Stimulated activated CD4-positive, alpha-beta T cell treated with anti-CD3 and anti-CD28 coated beads, Interleukin-12 subunit alpha, Interleukin-12 subunit beta, amount 100 ng/mL, for 4 hours (primary cell): ENCODE measurements at regions not wholly inside any gene's neighbourhood (a gene's known extent, or its start where the extent isn't known, plus 50 kb on each side); places are given as distances from the start of the nearest gene placed in this dataset.
"Not testable (repeated sequence)": the region's sequence is repeated elsewhere in the genome, so short reads cannot be mapped to it uniquely, and the experiment has no call there.

Experiments
- DNase-seq: peaks from one replicate; pipeline ENCODE4 v3.0.0-alpha.2; 2020

DNA sequence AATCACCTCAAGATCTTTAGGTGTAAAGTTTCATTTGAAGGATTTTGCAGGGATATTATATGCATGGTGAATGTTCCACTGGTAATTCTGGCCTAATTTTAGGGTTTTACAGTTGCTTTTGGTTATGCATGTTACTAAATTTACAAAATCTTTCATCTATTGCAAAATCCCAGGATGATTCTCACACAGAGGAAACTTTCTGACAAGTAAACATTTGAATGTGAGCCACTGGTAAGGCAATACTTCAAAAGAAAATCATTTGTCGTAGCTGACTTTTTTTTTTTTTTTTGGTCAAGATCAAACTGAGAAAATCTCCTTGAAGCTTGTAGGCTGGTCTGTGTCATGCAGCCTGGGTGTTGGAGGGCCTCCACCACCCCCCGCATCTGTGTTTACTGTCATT lies 141.9 kb upstream of the EXOC2 start:
- DNase-seq = no peak

DNA sequence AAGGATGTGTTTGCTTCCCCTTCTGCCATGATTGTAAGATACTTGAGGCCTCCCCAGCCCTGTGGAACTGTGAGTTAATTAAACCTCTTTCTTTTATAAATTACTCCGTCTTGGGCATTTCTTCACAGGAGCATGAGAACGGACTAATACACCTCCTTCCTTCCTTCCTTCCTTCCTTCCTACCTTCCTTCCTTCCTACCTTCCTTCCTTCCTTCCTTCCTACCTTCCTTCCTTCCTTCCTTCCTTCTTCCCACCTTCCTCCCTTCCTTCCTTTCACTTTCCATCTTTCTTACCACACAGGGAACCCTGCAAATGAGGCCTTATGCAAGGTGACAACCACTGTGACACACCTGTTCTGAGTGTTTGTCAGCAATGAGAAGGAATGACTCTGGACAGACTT lies 141.3 kb upstream of the EXOC2 start:
- no peak for DNase-seq

DNA sequence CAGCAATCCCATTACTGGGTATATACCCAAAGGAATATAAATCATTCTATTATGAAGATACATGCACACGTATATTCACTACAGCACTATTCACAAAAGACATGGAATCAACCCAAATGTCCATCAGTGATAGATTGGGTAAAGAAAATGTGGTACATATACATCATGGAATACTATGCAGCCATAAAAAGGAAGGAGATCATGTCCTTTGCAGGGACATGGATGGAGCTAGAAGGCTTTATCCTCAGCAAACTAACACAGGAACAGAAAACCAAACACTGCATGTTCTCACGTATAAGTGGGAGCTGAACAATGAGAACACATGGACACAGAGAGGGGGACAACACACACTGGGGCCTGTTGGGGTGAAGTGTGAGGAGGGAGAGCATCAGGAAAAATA lies 139.9 kb upstream of the EXOC2 start:
- DNase-seq = not testable (repeated sequence)

DNA sequence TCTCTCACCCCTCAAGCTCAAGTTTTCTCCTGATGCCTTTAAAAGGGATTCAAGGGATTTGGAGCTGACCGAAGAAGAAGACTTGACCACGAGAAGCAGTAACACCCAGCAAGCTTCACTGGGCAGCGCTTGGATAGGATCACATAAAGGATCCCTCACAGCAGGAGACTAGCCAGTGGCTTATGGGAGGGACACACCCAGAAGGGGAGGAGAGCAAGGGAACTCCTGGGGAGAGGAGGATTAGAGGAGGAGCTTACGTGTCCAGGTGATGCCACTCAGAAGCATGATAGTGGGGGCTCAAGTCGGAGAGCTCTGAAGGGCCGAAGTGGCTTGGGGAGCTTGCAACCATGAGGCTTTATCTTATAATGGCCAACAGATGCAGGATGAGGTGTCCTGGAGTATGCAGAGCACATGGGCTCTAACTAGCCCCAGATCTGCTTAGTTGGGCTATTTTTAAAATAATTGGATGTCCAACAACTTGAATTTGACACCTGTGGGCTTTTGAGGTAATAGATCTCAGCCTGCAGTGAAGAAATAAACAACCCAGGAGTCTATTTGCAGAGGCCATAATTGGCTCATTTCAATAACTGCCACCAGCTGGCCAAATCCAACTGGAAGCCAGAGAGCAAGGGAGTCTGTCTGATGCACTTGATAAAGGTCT lies 137.9 kb upstream of the EXOC2 start:
- no peak for DNase-seq

DNA sequence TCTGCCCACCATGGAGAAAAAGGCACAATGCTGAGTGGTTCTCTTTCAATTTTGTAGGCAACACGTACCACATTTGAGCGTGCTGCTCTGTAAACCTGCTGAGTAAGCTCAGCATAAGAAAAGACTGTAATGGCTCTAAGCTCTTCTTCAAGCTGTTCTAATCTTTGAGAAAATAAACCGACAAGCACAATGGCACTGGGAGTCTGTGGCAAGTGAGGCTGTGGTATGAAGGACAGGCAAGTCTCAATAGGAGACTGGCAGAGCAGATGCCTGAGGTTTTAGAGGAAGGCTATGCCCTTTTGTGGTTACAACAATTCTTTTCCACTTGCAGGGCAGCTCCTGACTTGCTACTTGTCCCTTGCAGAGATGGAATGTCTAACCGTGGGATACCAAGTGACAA lies 136.7 kb upstream of the EXOC2 start:
- DNase-seq = no peak

DNA sequence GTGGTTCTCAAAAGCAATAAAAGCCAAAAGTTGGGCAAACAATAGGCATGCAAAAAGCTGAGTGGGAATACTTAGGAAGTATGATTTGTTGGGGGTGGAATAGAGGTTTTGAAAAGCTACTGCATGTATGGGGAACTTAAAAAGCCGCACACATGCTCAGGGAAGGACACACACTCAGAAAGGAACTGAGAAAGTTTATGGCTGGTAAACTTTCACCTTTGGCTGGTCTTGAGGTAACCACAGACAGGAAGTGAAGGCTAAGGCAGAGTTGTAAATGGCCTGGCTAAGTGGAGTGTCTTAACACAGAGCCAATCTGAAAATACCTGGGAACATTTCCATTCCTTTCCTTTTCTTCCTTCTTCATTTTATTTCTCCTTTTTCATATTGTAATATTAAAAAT lies 134.5 kb upstream of the EXOC2 start:
- DNase-seq = no peak

DNA sequence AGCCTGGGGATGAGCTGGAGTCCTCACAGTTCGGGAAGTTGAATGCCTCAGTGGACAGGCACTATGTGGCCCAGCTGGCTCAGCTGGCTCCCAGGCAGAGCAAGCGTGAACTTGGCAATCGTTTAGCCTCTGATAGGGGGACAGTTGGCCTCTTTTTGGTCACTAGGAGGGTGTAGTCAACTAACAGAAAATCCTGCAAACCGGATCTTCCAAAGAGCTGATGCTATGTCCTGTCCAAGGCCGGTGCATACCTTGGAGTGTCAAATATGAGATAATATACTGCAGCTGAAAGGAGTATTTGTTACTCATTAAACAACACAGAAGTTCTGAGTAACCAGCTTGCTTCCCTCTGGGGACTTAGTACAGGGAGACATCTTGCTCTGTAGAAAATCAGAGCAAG lies 126.2 kb upstream of the EXOC2 start:
- DNase-seq = no peak

DNA sequence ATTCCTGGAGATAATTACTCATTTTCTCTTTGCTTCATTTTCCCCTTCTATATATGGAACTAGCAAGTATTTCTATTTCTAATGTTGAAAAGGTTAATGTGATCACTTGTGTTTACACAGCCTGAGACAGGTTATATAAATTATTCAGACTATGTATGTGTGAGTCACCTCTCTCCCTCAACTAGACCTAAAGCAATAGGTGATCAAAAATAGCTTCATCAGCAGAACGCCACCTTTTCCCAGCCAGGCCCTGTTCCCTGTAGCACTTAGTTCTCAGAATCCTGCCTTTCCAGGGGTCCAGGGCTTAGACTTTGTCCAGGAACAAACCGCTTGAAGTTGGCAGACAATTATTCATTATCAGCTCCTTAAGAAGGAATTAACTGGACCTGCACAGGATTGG lies 125.3 kb upstream of the EXOC2 start:
- DNase-seq = no peak

DNA sequence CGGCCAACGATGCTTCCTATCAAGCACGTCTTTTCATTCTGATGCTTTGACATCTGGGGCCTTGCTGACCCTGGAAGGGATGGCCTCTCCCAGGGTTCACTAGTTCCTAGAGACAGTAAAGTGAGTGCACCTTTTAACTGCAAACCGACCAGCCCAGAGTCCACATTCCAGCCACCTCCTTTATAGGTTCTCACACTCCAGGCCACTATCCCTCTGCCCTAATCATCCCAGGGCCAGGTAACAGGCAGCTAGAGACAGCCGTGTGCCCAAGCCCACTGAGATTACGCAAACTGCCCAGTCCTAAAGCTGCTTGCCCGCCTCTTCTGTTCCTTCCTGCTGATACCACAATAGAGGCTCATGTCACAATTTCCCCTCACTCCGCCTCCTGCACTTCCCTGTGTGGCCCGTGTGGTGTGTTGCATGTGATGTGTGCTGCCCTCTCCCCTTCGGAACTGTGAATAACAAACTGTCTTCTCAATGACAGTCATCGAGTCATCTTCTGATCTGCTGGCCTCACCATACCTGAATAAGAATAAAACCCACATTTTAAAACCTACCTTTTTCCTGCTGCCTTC lies 123.7 kb upstream of the EXOC2 start:
- peak; percentile 22 for DNase-seq

DNA sequence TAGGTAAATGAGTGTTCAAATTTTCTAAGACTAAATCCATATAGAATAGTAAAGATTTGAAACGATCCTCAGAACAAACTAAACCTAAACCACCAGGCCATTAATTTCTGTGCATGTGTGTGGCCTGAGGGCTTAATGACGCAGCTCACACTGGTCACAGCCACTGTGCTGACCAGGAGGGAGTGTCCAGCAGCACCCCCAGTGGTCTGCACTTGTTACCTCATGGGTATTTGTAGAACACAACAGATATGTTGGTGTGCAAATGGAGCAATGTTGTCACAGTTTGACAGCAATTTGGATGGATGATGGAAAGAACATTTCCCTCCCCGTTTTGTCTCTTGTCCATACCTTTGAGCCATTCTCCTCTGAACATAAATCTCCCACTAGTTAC lies 122.4 kb upstream of the EXOC2 start:
- DNase-seq = no peak

DNA sequence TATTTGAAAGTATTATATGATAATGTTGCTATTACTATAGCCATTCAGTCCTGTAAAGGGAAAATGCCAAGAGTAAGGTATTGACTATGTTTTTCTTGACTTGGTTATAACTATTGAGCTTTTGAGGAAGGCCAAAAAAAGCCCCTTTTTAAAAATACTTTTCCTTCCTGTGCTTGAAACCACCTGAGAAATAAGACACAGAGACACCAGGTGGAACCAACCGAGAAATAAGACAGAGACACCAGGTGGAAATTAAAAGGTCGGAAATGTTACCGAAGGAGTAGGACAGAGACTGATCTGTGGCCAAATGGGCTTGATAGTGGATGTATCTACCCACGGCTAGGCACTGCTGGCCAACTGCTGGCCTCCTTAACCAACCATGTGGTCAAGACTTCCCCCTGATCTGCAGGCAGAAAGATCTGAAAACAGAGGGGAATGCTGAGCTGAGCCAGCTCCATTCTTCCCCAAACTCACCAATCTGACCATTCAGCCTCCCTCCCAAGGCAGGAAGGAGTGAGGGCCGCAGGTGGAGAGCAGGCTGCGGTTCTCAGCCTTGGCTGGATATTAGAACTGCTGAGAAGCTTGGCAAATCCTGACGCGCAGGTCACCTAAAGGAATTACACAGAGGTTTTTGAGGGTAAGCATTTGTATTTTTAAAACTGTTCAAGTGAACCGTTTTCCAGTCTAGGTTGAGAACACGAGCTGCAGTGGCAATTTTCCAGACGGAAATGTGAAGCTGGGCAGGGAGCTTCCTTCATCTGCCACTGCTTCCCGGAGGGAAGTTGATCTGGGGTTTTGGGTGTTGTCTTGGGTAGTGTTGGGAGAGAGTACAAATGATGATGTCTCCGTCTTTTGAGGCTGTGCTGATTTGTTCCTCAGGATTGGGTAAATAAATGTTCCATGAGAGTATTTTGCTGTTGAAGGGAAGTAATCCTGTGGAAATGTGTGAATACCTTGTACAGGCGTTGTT lies 121.7 kb upstream of the EXOC2 start:
- no peak for DNase-seq

DNA sequence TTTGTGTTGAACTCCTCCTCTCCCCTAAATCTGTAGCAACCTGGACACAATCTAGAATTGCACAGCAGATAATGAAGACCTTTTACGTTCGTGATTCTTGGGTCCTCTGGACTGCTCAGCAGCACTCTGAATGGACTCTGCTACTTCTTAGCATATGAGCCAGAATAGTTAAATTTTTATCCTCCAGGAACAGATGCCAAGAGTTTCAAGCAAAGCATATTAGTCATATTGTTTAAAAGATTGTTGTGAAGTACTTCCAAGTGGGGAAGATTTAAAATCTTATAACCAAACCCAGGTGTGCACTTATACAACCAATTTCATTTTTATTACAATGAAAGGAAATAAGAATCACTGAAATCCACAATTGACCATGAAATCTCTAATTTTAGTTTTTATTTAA lies 118.9 kb upstream of the EXOC2 start:
- DNase-seq = no peak

DNA sequence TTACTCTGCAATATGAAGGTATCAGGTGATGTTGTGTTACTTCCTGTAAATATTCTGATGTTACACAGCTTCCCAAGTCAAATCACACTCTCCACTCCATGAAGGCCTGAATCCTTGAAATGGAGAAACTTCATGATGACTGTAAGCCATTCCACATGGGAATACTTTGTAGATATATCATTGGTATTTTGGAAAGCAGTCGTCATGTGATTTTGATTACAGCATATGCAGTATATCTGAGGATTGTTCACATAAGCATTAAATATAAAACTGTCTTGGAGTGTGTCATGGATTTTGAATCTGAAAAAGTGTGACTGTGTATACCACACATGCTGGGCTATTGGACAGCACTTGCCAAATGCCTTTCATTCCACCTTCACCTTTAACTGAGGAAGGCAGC lies 118.3 kb upstream of the EXOC2 start:
- DNase-seq = no peak

DNA sequence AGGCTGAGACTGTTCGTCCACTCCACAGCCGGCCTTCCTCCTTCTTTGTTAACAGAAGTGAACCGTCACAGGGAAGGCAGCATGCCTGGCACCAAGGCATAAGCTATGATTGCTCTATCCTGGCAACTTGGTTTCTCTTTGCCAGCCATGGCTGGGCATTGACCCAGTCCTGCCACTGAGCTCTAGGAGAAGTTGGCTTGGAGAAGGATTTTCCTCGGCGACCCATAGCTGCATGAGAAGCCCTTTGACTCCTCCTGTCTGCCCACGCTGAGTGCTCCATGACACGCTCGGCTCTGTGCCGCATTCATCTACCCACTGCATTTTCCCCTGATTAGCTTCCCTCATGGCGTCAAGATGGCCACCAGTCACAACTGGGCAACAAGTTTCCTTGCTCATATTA lies 111.8 kb upstream of the EXOC2 start:
- DNase-seq = no peak

DNA sequence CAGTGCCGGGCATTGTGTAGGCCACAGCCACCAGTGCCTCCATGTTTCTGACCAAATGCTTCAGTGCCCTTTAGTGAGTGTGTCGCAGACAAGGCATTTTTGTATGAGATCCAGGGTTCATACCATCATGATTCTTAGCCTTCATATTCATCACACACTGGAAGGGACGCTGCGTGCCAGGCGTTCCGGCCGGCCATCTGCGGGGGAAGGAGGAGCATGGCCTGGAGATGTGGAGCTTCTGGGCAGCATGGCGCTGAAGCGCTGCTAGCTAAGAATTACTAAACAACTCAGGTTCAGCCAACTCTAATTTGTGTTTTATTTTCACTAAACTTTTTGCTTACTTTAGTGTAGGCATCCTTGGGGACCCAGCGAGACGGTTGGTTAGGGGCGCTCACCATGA lies 111.4 kb upstream of the EXOC2 start:
- no peak for DNase-seq

DNA sequence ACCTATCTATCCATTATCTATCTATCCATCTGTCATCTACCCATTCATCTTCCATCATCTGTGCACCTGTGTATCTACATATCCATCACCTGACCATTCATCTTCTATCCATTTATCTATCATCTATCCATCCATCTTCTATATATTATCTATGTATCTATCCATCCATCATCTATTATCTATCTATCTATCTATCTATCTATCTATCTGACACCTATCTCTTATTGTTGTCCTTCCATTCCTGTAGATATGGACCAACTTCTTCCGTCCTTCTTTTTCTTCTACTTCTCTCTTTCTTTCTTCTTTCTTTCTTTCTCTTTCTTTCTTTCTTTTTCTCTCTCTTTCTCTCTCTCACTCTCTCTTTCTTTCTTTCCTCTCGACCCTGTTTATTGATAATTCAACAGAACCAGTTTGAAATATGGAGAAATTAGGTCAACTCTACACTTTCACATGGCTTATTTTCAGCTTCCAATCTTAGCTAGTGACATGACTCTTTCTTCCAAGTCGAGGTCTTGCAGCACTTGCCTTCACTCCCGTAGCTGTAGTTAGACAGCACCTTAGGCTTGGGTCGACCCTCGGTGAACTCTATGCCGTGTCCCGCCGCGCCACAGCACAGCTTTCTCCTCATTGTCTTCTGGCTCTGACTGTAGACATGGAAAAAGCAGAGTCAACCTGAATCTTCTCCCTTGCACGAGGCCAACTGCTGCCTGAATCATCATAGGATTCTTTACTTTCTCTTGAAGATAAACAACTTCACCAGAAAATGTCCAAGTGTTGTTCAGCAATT lies 110.4 kb upstream of the EXOC2 start:
- DNase-seq = no peak

DNA sequence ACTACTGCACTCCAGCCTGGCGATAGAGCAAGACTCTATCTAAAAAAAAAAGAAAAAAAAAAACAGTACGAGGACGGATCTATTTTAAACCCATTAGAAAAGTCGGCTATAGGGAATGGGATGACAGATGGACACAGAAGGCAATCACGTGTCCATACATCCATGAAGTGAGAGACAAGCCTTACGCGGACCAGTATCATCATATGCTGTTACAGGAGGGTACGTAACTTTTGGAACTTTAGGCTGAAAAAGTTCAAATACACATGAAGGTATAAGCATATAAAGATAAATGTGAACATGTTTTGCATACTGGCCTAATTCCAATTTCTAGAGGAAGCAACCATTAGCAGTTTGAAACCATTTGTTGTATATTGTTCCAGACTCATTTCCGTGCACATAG lies 109.8 kb upstream of the EXOC2 start:
- no peak for DNase-seq

DNA sequence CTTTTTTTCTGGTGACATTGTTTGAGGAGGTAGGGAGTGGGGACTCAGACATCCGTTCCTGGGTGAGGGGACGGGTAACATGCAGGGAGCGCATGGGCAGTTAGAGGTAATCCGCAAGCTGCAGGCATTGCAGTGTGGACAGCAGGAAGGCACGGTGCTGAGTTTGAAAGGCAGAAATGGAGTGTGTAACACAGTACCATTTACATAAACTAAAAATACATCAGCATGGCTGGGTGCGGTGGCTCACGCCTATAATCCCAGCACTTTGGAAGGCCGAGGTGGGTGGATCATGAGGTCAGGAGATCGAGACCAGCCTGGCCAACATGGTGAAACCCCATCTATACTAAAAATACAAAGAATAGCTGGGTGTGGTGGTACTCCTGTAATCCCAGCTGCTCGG lies 109.3 kb upstream of the EXOC2 start:
- DNase-seq = not testable (repeated sequence)

DNA sequence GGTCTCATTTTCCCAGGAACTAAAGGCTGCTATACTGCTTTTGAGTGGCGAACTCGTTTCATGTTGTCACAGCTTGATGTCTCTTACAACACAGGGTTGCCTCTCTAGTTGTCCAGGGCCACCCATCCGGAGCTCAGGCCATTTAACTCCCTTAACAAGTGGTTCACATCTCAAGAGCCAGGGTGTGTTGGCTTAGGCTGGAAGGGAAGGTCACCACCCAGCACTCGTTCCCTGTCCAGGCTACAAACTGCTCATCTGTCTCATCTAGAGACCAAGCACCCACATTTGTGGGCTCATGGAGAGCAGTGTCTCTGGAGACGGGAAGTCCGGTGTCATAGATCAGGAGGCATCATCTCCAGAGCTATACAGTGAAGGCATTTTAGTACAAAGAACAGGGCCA lies 106.8 kb upstream of the EXOC2 start:
- DNase-seq = no peak

DNA sequence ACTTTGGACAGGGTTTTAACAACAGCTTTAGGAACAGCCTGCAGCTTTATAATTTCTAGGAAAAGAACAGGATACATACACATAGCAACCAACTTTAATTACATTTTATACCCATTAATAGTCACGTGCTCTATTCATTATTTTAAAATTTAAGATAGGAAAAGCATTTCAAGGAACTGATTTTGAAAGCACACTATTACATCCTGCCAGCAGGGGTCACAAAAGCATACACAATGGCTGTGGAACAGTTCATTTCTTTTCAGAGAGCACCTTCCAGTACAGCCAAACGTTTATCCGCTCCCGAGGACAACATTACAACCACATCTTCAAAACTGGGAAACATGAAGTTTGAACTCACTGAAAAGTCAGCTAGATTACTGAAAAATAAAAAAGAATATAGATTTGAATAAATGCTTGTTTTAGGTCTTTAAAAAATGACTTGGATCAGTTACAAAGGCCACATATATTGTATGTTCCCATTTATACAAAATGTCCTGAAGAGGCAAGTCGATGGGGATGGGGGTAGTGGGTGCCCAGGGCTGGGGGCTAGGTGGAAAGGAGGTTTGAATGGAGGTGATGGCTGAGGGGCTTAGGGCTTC lies 104.6 kb upstream of the EXOC2 start:
- peak; percentile 17 for DNase-seq

DNA sequence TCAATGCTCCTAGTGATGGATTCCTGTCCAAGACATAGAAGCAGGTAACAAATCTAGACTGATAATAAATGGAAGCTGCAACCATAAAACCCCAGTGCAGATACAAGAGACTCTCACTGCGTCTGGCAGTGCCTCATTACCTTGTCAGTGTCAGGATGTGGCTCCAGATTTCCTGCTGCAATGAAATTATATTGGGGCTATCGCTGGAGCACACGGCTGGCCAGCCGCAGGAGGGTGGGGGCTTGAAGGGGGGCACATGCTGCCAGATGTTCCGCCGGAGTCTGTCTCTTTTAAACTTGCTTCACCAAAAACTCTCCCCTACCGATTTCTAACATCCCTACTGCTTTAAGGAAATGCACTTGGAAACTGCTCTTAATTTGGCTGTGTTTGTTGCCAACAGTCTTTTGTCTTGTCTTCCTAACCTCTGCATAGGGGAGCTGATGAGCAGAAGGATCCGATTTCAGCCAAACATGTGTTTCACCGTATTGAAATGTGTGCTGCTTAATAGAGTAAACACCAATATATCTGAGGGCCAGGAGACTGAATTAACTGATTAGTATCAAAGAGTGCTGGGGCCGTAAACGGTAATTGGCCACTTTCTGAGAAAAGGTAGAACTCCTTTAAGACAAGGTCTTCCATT lies 102.2 kb upstream of the EXOC2 start:
- no peak for DNase-seq

DNA sequence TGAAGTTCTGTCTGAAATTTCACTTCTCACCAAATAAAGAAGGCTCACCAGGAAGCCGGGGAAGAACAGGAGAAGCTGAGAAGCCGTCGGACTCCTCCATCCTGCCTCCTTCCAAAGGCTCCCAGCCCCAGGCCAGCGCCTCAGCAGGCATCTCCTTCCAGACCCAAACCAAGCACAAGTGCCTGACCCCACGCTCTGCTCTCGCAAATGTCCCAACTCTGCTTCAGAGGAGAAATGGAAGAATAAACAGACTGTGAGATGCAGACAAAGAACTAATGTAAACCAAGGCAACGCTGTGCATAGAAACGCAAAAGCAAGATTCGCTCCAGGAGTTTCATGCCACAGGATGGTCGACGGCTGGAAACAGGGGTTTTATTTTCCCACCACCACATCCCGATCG lies 100.3 kb upstream of the EXOC2 start:
- no peak for DNase-seq
